GM19023 (cell line): ENCODE measurements at regions not wholly inside any gene's neighbourhood (a gene's known extent, or its start where the extent isn't known, plus 50 kb on each side); places are given as distances from the start of the nearest gene placed in this dataset.

Source experiments
- ATAC-seq: cut with Tn5 transposase; IDR thresholded peaks from one replicate; pipeline ENCODE4 v1.9.1; 2021; ENCODE audit warnings: mild to moderate bottlenecking, moderate library complexity; ENCODE audit not compliant: unreplicated experiment

GRCh38 chr18:40417501-40417900 lies 1537.5 kb upstream of the PIK3C3 start:
- no peak for ATAC-seq

DNA sequence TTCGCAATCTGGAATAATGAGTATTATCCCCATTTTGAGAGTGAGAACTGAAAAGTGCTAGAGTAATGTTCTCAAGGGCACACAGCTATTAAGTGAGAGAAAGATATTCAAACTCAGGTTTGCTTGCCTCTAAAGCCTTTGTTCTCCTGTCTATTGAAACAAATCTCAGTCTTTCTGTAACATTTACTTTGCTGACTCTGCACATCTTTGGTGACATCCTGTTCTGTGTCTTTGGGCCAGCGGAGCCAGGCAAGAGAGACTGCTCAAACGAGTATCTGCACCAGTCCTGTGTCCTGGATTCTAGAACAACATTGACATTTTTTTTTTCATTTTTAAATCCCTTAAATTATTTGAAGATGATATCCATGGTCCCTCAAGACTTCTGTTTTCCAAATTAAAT lies 1539.2 kb upstream of the PIK3C3 start:
- ATAC-seq = no peak

DNA sequence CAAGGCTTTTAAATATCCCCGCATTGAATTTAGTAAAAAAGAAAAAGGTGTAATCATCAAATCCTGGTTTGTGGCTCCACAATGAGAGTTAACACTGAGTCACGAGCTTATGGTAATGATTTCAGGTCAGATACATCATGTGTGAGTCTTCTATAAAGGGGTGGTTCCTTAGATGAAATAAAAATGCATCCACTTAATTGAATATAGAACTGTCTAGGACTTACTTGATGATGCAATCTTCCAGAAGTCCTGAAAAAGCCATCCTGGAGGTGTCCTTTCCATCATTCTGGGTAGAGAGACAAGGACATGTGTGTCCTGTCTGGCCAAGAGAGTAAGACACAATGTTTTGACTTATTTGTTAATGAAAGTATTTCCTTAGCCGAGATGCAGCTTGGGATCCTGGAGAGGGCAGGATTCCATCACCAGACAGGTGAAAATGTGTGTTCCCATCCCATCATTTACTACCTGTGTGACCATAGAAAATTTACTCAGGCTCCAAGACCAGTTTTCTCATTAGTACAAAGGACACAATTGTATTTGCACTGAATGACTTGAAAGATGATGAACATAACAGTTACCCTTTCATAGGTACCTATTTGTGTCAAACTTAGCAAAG lies 1539.8 kb upstream of the PIK3C3 start:
- no peak for ATAC-seq

GRCh38 chr18:40414155-40414754 lies 1540.8 kb upstream of the PIK3C3 start:
- ATAC-seq = no peak

GRCh38 chr18:40413160-40413559 lies 1541.9 kb upstream of the PIK3C3 start:
- ATAC-seq = no peak

- ATAC-seq = no peak
These were observed 1542.6 kb upstream of the PIK3C3 start for GRCh38 chr18:40412410-40412809.

- no peak for ATAC-seq
These were observed 1547.1 kb upstream of the PIK3C3 start for GRCh38 chr18:40407909-40408308.

- no peak for ATAC-seq
These were observed 1550.8 kb upstream of the PIK3C3 start for GRCh38 chr18:40404284-40404683.

DNA sequence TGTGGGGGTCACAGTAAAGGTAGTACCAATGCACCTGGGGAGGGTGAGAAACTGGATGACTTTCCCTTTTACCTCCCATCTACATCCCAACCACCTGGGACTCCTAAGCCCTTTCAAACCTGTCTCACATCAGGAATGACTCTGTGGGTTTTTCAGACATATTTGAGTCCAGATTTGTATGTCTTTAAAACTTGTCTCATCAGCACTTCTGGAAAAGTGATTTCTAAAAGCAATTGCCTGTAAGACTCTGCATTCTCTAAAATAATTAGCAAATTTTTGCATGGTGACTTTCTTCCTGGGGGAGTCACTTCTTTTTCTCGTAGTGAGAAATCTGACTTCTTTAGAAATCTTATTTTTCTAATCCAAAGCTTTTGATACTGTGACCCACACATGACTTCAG lies 1553.0 kb upstream of the PIK3C3 start:
- no peak for ATAC-seq

- ATAC-seq = no peak
These were observed 1566.9 kb upstream of the PIK3C3 start for GRCh38 chr18:40388121-40388520.

- ATAC-seq = no peak
These were observed 1567.8 kb upstream of the PIK3C3 start for GRCh38 chr18:40387130-40387787.

DNA sequence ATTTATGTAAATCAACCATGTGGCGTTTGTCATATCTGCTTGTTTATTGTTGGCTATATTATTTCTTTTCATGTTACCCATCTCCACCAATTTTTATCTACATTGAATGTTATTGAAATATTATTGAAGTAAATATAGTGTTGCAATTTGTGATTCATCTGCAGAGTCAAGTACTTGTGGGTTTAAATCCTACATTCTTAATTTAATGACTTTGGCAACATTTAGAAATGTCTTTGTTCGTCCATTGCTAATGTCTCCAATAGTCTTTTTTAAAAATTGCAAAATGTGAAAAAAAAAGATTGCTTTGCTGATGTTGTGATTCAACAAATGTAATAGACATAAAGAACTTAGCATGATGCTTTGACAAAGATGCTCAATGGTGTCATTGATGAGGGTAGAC lies 1572.8 kb upstream of the PIK3C3 start:
- ATAC-seq = no peak

DNA sequence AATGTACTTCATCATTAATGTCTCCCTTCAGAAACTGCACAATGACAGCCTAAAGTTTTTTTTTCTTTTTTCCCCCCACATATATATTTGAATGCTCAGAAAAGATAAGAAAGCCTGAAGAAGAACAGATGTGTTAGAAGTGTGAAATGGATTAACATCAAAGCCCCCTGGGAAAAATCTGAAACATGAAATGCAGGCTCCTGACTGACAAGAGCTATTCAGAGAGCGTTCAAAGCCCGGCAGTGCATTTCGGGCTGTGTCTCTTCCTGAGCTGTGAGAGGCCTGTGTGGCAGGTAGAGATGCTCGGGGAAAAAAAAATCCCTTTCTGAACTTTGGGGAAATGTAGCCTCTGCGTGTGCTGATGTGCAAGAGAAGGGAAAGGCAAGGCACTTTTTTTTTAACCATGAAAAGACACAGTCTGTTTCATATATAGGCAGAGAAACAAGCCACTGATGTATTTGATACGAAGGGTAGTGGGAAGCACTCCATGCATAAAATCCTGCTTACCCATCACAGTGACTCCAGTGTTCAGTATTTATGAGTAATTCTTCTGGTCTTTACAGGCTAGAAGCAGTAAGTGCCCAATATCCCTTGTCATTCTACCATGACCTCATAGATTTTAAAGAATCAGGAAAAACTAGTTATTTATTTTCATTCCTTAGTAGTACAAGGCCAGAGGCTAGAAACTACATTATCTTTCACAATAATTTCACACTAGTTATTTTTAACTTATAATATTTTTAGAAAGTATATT lies 1574.2 kb upstream of the PIK3C3 start:
- ATAC-seq = no peak

- ATAC-seq = no peak
These were observed 1579.2 kb upstream of the PIK3C3 start for GRCh38 chr18:40375837-40376236.

- no peak for ATAC-seq
These were observed 1583.4 kb upstream of the PIK3C3 start for GRCh38 chr18:40371673-40372072.

- ATAC-seq = no peak
These were observed 1587.5 kb upstream of the PIK3C3 start for GRCh38 chr18:40367576-40367975.

GRCh38 chr18:40366521-40366920 lies 1588.5 kb upstream of the PIK3C3 start:
- no peak for ATAC-seq

DNA sequence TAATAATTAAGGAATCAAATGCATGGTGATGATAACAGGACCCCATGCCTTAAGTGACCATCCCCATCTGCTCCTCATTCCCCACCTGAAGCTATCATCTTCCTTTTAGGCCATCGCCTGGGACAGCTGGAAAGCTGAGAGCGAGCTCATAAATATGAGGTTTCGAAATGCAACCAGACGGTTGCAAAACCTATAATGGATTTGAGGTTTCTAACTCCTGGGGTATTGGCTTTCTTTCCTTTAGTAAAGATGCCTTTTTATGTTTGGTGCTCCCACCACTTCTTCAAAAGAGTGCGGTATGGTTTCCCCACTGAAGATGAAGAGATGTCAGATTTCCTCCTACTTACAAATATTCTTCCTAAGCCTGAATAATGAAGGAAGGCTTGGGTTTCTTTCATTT lies 1589.5 kb upstream of the PIK3C3 start:
- ATAC-seq = no peak

DNA sequence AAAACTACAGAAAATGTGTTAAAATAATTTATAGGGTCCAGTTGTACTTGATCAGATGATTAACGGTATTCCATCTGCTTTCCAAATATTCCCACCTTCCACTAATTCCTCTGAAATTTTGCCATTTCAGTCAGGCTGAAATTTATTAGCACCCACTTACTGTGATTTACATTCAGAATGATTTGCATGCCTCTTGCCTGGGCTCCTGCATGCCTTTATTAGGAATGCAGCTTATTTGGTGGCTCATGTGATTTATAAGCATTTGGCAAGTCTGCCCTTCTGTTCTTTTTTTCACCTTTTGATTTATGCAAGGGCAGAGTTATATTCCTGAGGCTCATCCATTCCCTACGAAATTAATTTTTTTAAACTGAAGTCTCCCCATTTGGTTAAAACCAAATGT lies 1594.5 kb upstream of the PIK3C3 start:
- no peak for ATAC-seq

DNA sequence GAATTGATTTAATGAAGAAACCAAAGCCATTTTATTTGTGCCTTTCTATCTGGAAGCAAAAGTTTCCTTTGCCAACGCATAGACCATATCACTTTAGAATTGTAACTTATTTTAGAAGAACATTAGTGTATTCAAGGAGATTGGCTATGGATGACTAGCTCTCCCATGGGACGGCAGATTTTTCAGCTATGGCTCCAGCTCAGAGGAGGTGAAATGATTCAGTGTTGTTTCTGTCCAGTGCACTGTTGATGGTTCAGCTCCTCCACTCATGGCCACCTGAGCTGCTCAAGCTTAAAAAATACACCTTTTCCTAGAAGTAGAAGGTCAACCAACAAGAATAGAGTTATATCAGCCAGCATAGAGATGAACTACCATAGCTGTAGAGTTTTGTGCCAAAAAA lies 1597.5 kb upstream of the PIK3C3 start:
- ATAC-seq = no peak

- ATAC-seq = no peak
These were observed 1598.9 kb upstream of the PIK3C3 start for GRCh38 chr18:40356168-40356567.

- ATAC-seq = no peak
These were observed 1599.3 kb upstream of the PIK3C3 start for GRCh38 chr18:40355726-40356125.
